ENCODE measurements at regions not wholly inside any gene's neighbourhood (a gene's known extent, or its start where the extent isn't known, plus 50 kb on each side); places are given as distances from the start of the nearest gene placed in this dataset.

DNA sequence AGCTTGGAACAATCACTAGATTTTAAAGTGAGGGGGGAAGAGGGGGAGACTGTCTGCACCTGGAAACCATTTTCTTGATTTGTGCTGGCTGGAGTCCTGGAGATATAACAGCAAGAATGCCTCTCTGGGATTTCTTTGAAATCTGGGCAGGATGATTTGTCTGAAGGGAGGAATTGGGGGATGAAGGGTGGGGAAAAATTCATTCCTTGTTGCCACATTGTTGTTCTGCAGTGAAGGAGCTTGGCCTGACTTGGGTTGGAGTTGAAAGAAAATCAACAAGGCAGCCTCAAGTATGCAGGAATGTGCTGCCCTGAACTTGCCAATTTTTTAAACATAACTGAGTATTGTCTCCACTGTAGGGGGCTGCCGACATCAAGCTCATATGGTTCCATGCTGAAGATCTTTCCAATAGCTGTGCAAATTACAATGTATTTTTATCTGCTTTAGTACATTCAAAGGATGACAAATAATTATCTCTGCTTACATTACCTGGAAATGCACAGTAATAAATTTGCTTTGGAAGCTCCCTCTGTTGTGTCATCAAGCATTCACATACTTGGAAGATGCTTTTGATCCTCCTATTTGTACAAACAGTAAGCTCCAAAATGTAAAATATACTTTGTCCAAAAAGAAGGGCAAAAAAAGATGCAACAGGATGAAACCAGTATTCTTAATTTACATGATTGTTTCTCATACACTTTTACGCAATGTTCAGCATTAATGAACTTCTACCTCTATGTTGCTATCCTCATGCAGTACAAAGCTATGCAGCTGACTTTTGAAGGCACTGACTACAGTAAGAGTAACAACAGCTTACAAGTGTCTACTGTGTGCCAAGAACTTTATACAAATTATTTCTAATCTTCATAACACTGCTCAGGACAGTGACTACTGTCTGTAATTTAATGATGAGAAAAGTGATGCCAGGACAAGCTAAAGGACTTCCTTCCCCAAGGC is 627.9 kb upstream of the KLF12 start:
- DNase-seq (ENCODE audit: extremely low read depth in 1 of 4, low spot score in 3 of 4) (no peak), FAIRE-seq (no peak), ATAC-seq (no peak)
- intact Hi-C loops (cut with micrococcal nuclease) (no loop called here), in situ Hi-C loops (cut with MboI) (no loop called here)
- no TSS peak for BruUV-seq (replicated peaks)
- no peaks in the 10 kb centered on the region for H3K9me1 ChIP-seq (ENCODE audit: control insufficient read depth, insufficient read depth, low read length)
- WGBS (ENCODE audit: insufficient coverage, low coverage, missing lambda C conversion rate): 0% methylated on average over 2 of the region's 2 CpGs
- no peaks in the 10 kb centered on the region for H3K36me3 ChIP-seq (ENCODE audit: control insufficient read depth, insufficient read depth, low read length)
- H3K27ac ChIP-seq (ENCODE audit: extremely low read depth, low read depth, low read length): no peak overlapping the region
- no peaks in the 10 kb centered on the region for H4K20me1 ChIP-seq (replicated peaks; ENCODE audit: control insufficient read depth, insufficient read depth, low read length)
- no peak overlapping the region for H2AFZ ChIP-seq (ENCODE audit: low read depth, low read length)
- CTCF ChIA-PET (ENCODE audit: low intra/inter-chr PET ratio): no interaction called here
- TF ChIP-seq NFATC3 (IDR thresholded peaks at IDR 0.05): no peak
- no peak for TF ChIP-seq SREBF2 (CRISPR knock-in tag; IDR thresholded peaks at IDR 0.05)
- no peak for TF ChIP-seq ZNF212 (CRISPR knock-in tag; IDR thresholded peaks at IDR 0.05)
- H3K9ac ChIP-seq (ENCODE audit: insufficient read depth in 1 of 2, low read depth in 2 of 2, low read length in 2 of 2): no peak overlapping the region
- H3K4me1 ChIP-seq (replicated peaks in 1 of 2; ENCODE audit: control insufficient read depth in 2 of 2, insufficient read depth in 2 of 2, low read length in 2 of 2): no peaks in the 10 kb centered on the region
- POLR2A ChIA-PET: interaction anchor here (1.0 kb wide), 1 partner anchor 10 kb away, joined by 3 read pairs; no protein-coding TSS in a partner anchor
- H3K9me3 ChIP-seq (replicated peaks; ENCODE audit: control insufficient read depth, insufficient read depth, low read depth, low read length): no peaks in the 10 kb centered on the region
- no peaks in the 10 kb centered on the region for H3K27me3 ChIP-seq (ENCODE audit: control insufficient read depth in 2 of 2, insufficient read depth in 2 of 2, low read length in 2 of 2)
- no peak overlapping the region for H3K4me2 ChIP-seq (ENCODE audit: insufficient read depth, low read length)
- no peak overlapping the region for H3K4me3 ChIP-seq
- no peaks in the 10 kb centered on the region for H3K79me2 ChIP-seq (ENCODE audit: control insufficient read depth, insufficient read depth, low read length)

- Histone ChIP-seq H3K4me2 (ENCODE audit: insufficient read depth, low read length) (no peak overlapping the region), H3K36me3 (ENCODE audit: control insufficient read depth, insufficient read depth, low read length) (no peaks in the 10 kb centered on the region), H3K9me3 (replicated peaks; ENCODE audit: control insufficient read depth, insufficient read depth, low read depth, low read length) (no peaks in the 10 kb centered on the region), H3K27ac (ENCODE audit: extremely low read depth, low read depth, low read length) (no peak overlapping the region), H3K27me3 (ENCODE audit: control insufficient read depth in 2 of 2, insufficient read depth in 2 of 2, low read length in 2 of 2) (no peaks in the 10 kb centered on the region), H4K20me1 (replicated peaks; ENCODE audit: control insufficient read depth, insufficient read depth, low read length) (no peaks in the 10 kb centered on the region), H3K9ac (ENCODE audit: insufficient read depth in 1 of 2, low read depth in 2 of 2, low read length in 2 of 2) (no peak overlapping the region), H3K4me3 (no peak overlapping the region), H3K79me2 (ENCODE audit: control insufficient read depth, insufficient read depth, low read length) (no peaks in the 10 kb centered on the region), H3K9me1 (ENCODE audit: control insufficient read depth, insufficient read depth, low read length) (no peaks in the 10 kb centered on the region), H2AFZ (ENCODE audit: low read depth, low read length) (no peak overlapping the region), H3K4me1 (replicated peaks in 1 of 2; ENCODE audit: control insufficient read depth in 2 of 2, insufficient read depth in 2 of 2, low read length in 2 of 2) (no peaks in the 10 kb centered on the region)
- intact Hi-C loops (cut with micrococcal nuclease) (no loop called here), in situ Hi-C loops (cut with MboI) (no loop called here)
- no peak for DNase-seq (ENCODE audit: extremely low read depth in 1 of 4, low spot score in 3 of 4)
- TF ChIP-seq ZFP36 (IDR thresholded peaks at IDR 0.05; ENCODE audit: low read depth, low read length, partially characterized antibody): no peak
- TF ChIP-seq, protein P1, sequence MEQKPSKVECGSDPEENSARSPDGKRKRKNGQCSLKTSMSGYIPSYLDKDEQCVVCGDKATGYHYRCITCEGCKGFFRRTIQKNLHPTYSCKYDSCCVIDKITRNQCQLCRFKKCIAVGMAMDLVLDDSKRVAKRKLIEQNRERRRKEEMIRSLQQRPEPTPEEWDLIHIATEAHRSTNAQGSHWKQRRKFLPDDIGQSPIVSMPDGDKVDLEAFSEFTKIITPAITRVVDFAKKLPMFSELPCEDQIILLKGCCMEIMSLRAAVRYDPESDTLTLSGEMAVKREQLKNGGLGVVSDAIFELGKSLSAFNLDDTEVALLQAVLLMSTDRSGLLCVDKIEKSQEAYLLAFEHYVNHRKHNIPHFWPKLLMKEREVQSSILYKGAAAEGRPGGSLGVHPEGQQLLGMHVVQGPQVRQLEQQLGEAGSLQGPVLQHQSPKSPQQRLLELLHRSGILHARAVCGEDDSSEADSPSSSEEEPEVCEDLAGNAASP (IDR thresholded peaks at IDR 0.05): no peak
- no peak for ATAC-seq
- POLR2A ChIA-PET: interaction anchor here (0.7 kb wide), 1 partner anchor 101 kb away, joined by 3 read pairs; no protein-coding TSS in a partner anchor
- CTCF ChIA-PET (ENCODE audit: low intra/inter-chr PET ratio): no interaction called here
- WGBS (ENCODE audit: insufficient coverage, low coverage, missing lambda C conversion rate): 0% methylated on average over 1 of the region's 1 CpG
- no peak for FAIRE-seq
- BruUV-seq (replicated peaks): no TSS peak
Observed at GRCh38 chr13:74758188-74758587, 624.0 kb upstream of the KLF12 start.

All from K562 (cell line).